ES-I3 (cell line): ENCODE measurements at regions not wholly inside any gene's neighbourhood (a gene's known extent, or its start where the extent isn't known, plus 50 kb on each side); places are given as distances from the start of the nearest gene placed in this dataset.
A peak's percentile ranks its signal among the peaks of the same experiment; 100 is the strongest.

Experiments used
- H3K36me3 ChIP-seq: 2 replicates; pipeline ENCODE4 v1.6.1; 2013; ENCODE audit warnings: mild to moderate bottlenecking, low read length, control low read depth, moderate library complexity; ENCODE audit not compliant: insufficient read depth
- H3K4me1 ChIP-seq: 2 replicates; pipeline ENCODE4 v1.6.1; 2013; ENCODE audit warnings: mild to moderate bottlenecking, control low read depth, low read length; ENCODE audit not compliant: insufficient read depth
- H3K9ac ChIP-seq: 2 replicates; pipeline ENCODE4 v1.6.1; 2013; ENCODE audit warnings: low read depth, mild to moderate bottlenecking, low read length, moderate library complexity
- H3K9me3 ChIP-seq: 2 replicates; pipeline ENCODE4 v1.6.1; 2013; ENCODE audit warnings: mild to moderate bottlenecking, low read length, moderate library complexity; ENCODE audit not compliant: control insufficient read depth, insufficient read depth

- Histone ChIP-seq H3K9me3 (peaks cover 8% of the 10 kb centered on the region; the same call in 1 of the 2 replicates), H3K9ac (no peak overlapping the region), H3K36me3 (no peaks in the 10 kb centered on the region), H3K4me1 (peaks cover 5% of the 10 kb centered on the region; the same call in 1 of the 2 replicates)
Observed at GRCh38 chr4:123581802-123582201, 185.2 kb downstream of the SPRY1 start.

- Histone ChIP-seq H3K9ac (no peak overlapping the region), H3K4me1 (peaks cover 5% of the 10 kb centered on the region; the same call in 1 of the 2 replicates), H3K9me3 (peaks cover 8% of the 10 kb centered on the region; the same call in 1 of the 2 replicates)
Observed at GRCh38 chr4:123583043-123583442, 186.4 kb downstream of the SPRY1 start.

DNA sequence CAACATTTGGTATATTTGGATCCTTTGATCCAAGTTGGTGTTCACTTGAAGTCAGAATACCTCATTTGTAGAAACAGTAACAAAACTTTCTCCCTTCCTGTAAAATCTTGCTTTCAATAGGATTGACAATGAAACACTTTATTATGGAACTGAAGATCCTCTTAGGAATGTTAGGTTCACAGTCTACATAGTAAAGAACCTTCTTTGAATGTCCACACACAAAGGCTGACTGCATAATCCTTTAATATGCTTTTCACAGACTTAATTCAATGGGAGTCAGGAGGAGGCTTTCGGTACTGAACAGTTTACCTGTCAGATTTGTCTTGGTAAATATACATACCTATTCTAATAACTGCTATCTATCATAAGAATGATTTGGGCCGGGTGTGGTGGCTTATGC, 188.5 kb downstream of the SPRY1 start:
- peaks cover 5% of the 10 kb centered on the region; the same call in 1 of the 2 replicates for H3K4me1 ChIP-seq
- H3K9me3 ChIP-seq, result peaks cover 7% of the 10 kb centered on the region; the same call in 1 of the 2 replicates

More at GRCh38 chr4:123583043-123583442, 186.4 kb downstream of the SPRY1 start:
- H3K36me3 ChIP-seq, result no peaks in the 10 kb centered on the region

DNA sequence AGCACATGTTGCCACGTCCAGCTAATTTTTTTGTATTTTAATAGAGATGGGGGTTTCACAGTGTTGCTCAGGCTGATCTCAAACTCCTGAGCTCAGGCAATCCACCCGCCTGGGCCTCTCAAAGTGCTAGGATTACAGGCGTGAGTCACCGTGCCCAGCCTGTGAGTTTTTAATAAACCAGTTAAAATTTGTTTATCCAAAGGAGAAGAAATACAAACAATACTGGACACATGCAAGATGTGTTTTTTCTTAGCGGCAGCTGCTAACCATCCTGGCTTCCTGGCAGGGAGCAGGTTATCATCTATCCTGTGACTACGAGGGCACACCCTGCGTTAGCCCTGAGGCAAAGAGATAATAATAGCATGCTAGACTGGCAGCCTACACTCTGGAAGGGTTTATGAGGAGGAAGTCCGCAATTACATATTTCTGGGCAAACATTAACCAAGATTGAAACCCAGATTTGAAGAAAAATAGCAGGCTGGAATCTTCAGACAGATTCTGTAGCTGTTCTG, 191.4 kb downstream of the SPRY1 start:
- Histone ChIP-seq H3K4me1 (peaks cover 5% of the 10 kb centered on the region; the same call in 1 of the 2 replicates), H3K9ac (no peak overlapping the region), H3K9me3 (no peaks in the 10 kb centered on the region), H3K36me3 (no peaks in the 10 kb centered on the region)

More for the DNA sequence above, 188.5 kb downstream of the SPRY1 start:
- H3K9ac ChIP-seq, result no peak overlapping the region
- H3K36me3 ChIP-seq, result no peaks in the 10 kb centered on the region

DNA sequence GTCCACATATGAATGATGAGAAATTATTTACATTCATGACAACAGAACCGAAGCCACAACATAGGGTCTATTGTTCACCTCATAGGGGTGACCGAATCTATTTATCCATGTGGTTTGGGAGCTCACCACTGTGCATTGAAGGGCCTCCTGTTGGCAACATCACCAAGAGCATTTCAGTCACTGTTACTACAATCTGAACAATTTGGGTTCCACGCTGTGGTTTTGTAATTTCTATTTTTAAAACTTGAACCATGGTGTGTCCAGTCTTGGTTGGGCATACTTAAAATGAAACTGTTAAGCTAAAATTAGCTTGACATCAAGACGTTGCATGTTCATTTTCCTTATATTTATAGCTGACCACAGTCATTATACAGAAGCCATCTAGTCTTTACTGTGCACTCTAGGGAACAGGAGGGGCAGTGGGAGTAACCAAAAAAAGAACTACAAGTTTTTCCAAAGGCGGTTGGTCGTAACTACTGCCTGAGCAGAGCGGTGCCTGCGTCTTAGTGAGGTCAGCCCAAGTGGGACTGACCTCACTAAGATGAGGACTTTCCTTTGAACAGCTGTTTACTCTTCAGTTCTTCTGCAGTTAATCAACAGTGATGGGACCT, 192.1 kb downstream of the SPRY1 start:
- Histone ChIP-seq H3K9me3 (no peaks in the 10 kb centered on the region), H3K4me1 (peaks cover 5% of the 10 kb centered on the region; the same call in 1 of the 2 replicates), H3K36me3 (no peaks in the 10 kb centered on the region), H3K9ac (no peak overlapping the region)

GRCh38 chr4:123589301-123589700, 192.7 kb downstream of the SPRY1 start:
- Histone ChIP-seq H3K9me3 (no peaks in the 10 kb centered on the region), H3K9ac (no peak overlapping the region), H3K4me1 (peaks cover 5% of the 10 kb centered on the region; the same call in 1 of the 2 replicates), H3K36me3 (no peaks in the 10 kb centered on the region)

GRCh38 chr4:123591875-123592274, 195.3 kb downstream of the SPRY1 start:
- Histone ChIP-seq H3K36me3 (no peaks in the 10 kb centered on the region), H3K4me1 (no peaks in the 10 kb centered on the region), H3K9me3 (no peaks in the 10 kb centered on the region), H3K9ac (no peak overlapping the region)

GRCh38 chr4:123593655-123594054, 197.1 kb downstream of the SPRY1 start:
- peaks cover 8% of the 10 kb centered on the region; the same call in 1 of the 2 replicates for H3K4me1 ChIP-seq
- no peak overlapping the region for H3K9ac ChIP-seq
- no peaks in the 10 kb centered on the region for H3K36me3 ChIP-seq
- H3K9me3 ChIP-seq, result no peaks in the 10 kb centered on the region

GRCh38 chr4:123596805-123597204, 200.2 kb downstream of the SPRY1 start:
- H3K9ac ChIP-seq, result no peak overlapping the region
- peaks cover 29% of the 10 kb centered on the region for H3K4me1 ChIP-seq
- H3K36me3 ChIP-seq, result no peaks in the 10 kb centered on the region
- H3K9me3 ChIP-seq, result no peaks in the 10 kb centered on the region

DNA sequence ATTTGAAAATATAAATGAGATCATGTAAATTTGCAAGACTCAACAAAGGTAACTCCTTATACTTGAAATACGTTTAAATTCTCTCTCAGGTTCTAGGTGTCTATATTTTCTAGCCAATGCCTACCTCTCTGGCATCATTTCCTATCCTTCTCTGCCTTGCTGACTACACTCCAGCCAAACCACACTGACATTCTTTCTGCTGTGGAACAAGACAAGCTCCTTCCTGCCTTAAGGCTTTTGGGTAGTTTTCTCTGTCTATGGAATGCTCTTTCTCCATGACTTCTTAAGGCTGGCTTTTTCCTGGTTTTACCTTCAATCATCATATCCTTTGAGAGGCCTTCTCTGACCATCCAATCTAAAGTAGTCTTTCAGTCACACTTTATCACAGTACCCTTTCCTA, 201.0 kb downstream of the SPRY1 start:
- no peaks in the 10 kb centered on the region for H3K36me3 ChIP-seq
- H3K9ac ChIP-seq, result no peak overlapping the region
- H3K9me3 ChIP-seq, result no peaks in the 10 kb centered on the region
- peaks cover 29% of the 10 kb centered on the region for H3K4me1 ChIP-seq

DNA sequence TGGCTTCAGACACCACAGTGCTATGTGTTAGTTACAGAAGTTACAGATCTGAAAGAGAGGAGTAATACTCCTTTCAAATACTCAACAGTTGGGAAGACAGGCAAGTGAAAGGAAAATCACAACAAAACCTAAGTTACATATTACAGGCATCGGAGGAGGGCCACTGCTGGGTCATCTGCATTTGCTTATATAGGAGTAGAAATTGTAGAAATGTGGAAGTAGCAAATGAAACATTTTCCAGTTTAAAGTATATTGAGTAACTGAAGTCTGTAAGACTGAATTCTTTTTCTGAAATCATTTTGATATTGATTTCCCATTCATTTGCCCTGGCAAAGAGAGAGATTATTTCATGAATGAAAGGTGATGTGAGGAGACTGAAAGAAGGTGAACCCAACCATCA, 201.7 kb downstream of the SPRY1 start:
- no peak overlapping the region for H3K9ac ChIP-seq
- no peaks in the 10 kb centered on the region for H3K9me3 ChIP-seq
- no peaks in the 10 kb centered on the region for H3K36me3 ChIP-seq
- peaks cover 29% of the 10 kb centered on the region for H3K4me1 ChIP-seq

DNA sequence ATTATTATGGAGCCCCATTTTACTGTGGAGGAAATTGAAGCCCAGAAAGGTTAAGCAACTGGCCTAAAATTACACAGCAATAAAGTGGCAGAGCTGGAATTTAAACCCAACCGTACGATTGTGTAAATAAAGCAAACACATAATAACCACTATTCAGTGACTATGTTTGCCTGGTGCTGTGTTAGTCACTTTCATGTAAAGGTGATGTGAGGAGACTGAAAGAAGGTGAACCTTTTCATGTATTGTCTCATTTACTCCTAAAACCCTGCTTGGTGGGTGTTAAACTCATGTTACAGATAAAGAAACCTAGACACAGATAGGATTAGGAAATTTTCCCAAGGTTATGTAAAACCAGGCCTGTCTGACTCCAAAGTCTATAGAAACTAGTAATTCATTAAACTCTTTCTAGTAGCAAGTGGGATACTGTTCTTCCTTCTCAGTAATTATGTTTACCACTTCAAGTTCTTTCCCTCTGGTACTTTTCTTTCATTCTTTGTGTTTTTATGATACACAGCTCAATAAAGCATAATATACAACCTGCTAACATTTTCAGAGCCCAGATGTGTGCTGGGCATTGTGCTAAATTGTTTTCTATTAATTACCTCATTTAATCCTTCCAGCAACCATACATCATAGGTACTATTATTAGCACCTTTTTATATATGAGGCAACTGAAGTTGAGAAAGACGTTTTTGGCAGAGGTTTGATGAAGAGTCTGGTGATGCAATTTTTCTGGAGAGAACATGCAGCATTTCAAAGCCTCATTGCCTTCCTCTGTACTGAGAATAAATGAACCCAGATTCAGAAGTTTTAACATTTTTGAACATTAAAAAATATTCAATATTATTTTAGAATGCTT, 202.7 kb downstream of the SPRY1 start:
- peaks cover 29% of the 10 kb centered on the region for H3K4me1 ChIP-seq
- no peak overlapping the region for H3K9ac ChIP-seq
- H3K9me3 ChIP-seq, result no peaks in the 10 kb centered on the region
- no peaks in the 10 kb centered on the region for H3K36me3 ChIP-seq

DNA sequence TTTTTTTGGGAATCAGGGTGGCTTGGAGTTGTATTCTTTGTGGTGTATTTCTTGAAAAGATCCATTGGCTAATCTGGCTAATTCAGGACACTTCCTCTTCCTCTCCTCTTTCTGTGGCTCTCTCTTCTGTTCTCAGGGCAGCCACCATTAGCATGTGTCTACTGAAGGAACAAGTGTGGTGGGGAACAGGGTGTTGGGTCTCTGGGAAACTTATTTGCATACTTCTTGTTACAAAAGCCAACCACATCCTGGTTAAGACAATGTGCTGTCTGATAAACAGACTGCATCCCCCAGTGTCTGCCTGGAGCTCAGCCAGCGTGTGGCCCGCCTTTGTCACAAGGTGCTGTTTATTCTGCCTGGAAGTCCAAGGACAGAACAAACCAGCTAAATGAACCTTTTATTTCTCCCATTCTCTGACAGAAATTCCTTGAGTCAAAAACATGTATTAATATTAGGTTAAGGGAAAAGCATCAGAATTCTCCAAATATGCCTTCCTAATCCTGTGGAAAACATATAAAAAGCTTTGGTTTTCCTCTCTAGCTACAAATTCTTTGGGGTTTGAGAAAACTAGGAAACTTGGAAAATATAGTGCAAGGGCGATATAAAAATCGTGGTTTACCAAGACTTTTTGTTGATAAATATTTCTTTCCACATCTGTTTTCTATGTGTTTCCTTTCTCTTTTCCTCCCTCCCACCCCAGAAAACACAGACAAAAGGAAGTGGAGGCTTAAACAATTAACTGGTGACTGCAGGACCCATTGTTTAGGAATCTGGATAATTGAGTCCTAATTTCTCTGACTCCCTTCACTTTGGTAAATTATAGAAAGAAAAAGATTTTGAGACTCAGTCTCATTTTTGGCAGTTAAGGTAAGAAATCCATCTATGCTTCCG, 203.6 kb downstream of the SPRY1 start:
- Histone ChIP-seq H3K9ac (peak overlapping the region; percentile 0; the same call in 1 of the 2 replicates), H3K4me1 (peaks cover 29% of the 10 kb centered on the region), H3K9me3 (no peaks in the 10 kb centered on the region), H3K36me3 (no peaks in the 10 kb centered on the region)
